ENCODE measurements at regions not wholly inside any gene's neighbourhood (a gene's known extent, or its start where the extent isn't known, plus 50 kb on each side); places are given as distances from the start of the nearest gene placed in this dataset.
"Not testable (repeated sequence)": the region's sequence is repeated elsewhere in the genome, so short reads cannot be mapped to it uniquely, and the experiment has no call there.

DNA sequence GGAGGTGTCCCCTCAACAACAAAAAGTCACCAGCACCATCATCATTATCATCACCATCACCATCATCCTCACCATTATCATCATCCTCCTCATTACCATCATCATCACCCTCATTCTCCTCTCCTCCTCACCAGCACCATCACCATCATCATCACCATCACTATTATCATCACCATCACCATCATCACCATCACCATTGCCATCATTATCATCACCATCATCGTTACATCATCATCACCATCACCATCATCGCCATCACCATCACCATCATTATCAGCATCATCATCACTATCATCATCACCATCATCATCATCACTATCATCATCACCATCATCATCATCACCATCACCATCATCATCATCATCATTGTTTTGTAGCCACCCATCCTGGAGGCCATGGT is 212.6 kb downstream of the MN1 start:
- DNase-seq (ENCODE audit: extremely low read depth, low read depth, low spot score): no peak

DNA sequence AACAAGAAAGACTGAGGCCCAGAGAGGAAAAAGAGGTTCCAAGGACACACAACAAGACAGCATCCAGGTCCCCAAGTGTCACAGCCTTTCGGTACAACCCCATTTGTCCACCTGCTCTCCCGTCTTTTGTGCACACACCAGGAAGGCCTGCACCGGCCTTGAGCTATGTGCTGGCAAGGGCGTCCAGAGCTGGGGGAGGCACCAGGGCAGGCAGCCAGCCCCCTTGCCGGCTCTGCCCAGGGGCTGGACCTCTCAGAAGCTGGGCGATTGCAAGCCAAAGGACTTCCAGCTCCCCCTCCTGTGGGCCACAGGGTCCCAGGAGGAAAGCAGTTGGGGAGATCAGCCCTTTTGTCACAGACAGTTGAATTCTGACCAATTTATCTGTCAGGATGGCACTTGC is 210.5 kb downstream of the MN1 start:
- no peak for DNase-seq (ENCODE audit: extremely low read depth, low read depth, low spot score)

DNA sequence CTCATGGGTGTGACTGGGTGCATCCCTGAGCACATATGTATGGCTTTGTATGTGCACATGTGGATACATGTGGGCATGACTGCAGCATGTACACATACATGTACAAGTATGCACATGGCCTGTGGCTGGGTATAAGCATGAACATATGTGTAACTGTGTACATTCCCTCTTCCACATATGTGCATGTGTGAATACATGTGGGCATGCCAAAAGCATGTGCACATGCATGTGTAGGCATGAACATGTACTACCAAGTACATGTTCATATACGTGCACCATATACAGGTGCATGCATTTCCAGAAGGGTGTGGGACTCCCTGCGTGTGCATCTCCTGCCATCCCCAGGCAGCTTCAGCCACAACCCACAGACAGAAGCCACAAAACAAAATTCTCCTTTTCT is 208.2 kb downstream of the MN1 start:
- no peak for DNase-seq (ENCODE audit: extremely low read depth, low read depth, low spot score)

DNA sequence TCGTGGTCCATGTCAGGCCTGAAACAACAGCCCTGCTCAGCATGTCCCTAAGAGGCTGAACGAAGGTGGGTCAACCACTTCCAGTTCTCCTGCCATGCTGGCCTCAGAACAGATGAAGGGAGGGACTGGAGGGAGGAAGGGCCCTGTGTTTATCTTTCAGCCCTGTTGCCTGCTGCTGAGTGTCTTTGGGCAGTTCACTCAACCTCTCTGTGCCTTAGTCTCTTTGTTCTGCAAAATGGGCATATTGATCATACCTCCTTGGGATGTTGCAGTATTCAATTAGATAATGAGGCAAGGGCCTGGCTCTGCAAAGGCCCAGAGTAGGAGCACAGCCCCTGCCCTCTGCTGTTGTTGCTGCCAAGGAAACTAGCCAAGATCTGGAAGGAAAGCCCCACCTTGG is 207.5 kb downstream of the MN1 start:
- no peak for DNase-seq (ENCODE audit: extremely low read depth, low read depth, low spot score)

DNA sequence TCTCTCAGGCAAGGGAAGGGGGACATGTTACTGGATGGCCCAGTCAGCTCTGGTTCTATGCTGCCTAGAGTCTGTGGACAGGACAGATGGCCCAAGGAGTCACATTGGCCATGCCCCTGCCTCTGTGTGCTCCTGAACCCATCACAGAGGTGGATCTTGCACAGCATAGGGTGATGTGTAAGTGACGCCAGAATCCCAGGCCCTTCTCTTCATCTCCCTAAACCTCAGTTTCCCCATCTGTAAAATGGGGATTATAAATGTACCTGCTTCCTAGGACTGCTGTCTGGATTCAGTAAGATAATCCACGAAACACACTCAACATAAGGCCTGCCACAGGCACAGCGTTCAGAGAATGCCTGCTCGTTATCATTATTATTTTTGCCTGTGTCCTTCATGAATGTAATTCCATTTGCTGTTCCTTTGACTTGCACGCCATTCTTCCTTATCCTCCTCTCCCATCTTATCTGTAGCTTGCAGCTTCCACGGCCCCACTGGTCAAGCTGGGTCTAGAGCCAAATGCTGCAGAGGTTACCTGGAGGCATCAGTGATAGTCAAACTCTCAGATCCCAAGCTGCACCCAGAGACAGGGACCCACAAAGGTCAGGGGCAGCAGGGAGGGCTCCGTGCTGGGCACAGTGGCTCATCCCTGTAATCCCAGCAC is 207.0 kb downstream of the MN1 start:
- no peak for DNase-seq (ENCODE audit: extremely low read depth, low read depth, low spot score)

DNA sequence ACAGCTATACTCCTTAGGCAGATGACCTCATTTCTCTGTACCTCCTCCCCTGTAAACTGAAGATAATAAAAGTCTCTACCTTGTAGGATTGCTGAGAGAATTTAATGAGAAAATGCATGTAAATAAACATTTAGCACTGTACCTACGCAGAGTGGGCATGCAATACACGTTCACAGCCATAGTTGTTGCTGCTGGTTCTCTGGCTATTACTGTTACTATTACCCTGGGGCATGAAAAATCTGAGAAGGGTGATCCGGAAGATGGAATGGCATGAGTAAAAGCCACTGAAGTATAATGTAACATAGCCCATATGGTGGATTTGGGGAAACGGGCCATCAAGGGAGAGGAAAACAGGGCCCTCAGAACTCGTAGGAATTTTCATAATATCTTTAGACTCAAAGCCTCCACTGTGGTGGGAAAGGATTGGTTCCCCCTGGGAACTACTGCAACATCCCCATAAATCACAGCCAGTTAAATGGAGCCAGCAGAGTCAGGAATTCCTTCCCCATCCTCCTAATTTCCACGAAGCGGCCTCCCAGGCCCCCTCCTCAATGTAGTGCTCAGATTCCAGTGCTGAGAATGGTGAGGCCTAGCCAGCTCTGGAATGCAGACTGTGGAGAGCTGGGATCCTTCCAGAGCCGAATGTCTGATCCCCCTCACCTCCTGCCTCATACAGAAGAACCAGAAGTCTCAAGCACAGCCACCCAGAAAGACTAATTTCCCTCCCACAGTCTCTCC is 205.3 kb downstream of the MN1 start:
- no peak for DNase-seq (ENCODE audit: extremely low read depth, low read depth, low spot score)

DNA sequence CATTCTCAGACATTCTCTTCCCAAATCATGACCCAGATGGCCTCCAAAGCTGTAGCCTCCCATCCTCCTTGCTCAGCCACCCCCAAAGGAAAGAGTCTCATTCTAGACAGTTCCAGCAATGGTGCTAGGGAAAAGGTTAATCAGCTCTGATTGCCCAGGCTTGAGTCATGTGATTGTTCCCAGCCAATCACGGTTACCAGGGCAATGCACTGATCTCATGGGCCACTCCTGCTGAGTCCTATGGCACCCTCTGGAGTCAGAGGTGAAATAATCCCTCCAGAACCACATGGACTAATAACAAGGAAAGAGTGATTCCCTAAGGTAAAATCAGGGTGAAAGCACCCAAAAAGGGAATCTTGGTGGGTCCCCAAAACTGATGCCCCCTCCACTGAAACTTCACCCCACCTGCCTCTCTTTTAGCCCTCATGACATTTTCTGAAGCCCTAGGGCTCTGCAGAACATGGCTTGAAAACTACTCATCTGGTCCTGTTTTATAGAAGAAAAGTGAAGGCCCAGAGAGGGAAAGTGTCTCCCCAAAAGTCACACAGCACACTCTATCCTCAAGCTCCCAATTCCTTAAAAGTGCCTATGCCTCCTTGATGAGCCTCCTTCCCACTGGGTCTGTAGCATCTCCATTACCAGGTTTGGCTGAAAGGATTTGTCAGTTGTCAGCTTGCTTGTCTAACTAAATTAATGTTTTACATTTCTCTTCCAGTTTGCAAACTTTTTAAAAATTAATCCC is 203.7 kb downstream of the MN1 start:
- DNase-seq (ENCODE audit: extremely low read depth, low read depth, low spot score): no peak

DNA sequence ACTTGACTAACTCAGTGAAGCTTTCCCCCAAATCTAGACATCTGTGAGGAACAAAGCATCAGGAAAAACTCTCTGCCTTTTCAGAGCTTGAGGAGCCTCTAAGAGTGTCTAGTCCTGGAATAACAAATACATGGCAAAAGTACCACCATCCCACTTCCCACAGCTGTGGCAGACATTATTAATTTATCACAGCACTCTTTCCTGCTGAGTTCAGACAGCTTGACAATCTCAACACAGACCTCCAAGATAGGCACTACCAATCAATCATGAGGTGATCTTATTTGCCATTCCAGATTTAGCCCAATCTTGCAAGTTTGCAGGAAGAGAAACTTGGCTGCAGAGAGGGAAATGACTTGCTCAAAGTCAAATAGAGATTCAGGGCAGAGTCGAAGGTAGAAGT is 202.8 kb downstream of the MN1 start:
- no peak for DNase-seq (ENCODE audit: extremely low read depth, low read depth, low spot score)

DNA sequence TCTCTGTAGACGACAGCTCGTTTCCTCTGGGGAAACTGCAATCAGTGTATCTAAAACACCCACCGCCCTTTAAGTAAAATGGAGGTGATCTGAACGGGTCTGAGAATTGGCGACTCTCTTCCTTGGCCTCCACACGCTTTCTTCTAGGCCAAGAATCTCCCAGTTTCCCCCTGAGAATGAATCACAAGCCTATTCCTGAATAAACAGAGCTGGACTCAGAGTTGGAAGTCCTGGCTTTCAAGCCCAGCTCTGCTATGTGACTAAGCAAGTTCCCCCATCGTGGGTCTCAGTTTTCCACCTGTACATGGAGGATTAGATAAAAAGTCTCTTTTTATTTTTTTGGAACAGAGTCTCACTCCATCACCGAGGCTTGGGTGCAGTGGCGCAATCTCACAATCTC is 200.4 kb downstream of the MN1 start:
- DNase-seq (ENCODE audit: extremely low read depth, low read depth, low spot score): no peak

DNA sequence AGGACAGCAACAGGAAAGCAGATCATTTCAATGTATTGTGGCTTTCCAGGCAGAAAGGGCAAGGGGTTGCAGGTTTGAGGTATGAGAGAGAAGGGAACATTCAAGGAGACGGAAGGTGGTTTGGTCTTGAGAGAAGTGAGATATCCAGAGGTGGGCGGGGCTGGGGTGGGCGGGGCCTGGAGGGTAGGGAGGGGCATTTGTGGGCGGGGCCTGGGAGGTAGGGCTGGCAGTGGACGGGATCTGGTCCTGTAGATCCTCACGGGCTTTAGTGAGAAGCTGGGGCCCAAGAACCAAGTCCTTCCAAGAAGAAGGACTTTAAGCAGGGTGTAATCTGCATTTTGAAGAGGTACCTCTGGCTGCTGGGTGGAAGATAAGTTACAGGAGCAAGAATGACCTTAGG is 199.2 kb downstream of the MN1 start:
- no peak for DNase-seq (ENCODE audit: extremely low read depth, low read depth, low spot score)

DNA sequence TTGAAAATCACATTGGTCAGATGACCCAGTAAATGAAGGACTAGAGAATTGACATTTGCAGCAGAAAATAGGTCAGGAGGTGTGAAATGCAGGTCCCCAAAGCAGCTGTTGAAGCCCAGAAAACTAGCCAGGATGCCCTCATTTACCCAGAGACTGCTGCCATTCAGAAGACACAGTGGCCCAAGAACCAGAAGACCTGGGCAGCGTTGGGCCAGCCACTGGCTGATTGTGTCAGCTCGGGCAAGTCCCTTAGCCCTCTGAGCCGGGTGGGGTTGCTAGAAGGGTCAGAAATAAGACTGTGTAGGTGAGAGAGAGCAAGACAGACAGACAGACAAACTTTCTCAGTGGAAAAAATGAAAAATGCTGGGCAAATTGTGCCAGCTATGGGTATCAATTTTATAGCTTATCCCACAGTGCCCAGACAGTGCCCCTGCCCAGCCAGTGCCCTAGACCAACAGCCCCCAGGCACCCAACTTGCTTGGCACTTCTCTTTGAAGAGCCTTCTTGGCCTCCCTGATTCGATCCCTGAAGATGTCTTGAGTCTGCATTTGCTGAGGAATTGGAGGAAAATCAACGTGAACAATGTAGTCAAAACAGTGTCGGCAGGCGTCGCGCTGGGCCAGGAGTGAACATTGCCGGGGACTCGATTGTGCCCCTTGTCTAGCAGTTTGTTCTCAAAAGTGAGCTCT is 198.3 kb downstream of the MN1 start:
- no peak for DNase-seq (ENCODE audit: extremely low read depth, low read depth, low spot score)

DNA sequence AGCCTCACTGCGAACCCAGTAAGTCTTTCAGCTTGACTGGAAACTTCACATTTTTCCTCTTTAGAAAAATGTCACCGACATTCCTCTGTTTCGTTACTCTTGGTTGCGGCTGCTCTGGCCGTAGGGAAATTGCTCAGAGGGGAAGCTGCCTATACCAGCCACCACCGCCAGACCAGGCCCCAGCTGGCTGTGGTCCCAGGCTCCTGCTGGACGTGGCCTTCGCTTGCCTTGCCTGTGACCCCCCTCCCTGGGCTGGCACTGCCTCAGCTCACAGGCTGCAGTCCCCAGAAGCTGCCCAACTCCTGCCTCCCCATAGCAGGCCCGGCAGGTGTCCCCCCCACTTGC is 197.8 kb downstream of the MN1 start:
- no peak for DNase-seq (ENCODE audit: extremely low read depth, low read depth, low spot score)

DNA sequence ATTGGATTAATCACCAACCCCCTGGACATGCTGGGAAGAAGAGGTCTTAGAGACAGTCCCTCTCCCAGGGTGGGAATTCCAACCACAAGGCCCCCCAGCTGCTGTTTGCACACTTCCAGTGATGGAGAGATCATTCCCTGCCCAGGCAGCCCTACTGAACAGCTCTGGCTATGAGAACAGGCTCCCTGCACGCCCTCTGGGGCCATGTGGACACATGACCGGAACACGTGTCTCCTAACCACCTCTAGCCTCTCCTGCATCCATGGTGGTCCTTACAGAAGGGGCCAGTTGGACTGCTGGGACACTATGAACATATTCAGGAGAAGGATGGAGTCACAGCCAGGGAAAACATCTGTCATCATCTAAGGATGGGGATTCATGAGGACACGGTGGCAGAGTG is 196.2 kb downstream of the MN1 start:
- no peak for DNase-seq (ENCODE audit: extremely low read depth, low read depth, low spot score)

DNA sequence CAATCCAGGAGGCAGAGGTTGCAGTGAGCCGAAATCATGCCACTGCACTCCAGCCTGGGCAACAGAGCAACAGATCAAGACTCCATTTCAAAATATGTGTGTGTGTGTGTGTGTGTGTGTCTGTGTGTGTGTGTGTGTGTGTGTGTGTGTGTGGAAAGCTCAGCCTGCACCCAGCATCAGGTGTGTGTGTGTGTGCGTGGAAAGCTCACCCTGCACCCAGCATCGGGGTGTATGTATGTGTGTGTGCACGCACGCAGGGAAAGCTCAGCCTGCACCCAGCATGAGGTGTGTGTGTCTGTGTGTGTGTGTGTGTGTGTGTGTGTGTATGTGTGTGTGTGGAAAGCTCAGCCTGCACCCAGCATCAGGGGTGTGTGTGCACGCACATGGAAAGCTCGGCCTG is 193.8 kb downstream of the MN1 start:
- DNase-seq (ENCODE audit: extremely low read depth, low read depth, low spot score): not testable (repeated sequence)

DNA sequence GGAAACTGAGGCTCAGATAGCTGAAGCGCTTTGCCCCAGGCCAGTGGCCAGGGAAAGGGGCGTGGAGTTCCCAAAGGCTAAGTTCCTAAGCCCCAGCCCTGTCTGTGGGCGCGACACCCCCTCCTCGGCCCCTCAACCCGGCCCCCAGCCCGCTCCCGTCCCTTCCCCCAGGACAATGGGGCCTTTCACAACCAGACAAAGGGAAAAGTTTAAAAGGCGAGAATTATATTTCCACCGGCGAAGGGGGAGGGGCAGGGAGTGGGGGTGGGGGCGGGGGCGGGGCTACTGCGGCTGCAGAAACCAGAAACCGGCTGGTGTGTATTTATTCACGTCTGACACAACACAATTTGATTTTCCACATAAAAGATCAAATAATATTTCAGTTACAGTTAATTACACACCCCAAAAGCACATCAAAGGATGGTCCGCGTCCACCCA is 192.1 kb downstream of the MN1 start:
- no peak for DNase-seq (ENCODE audit: extremely low read depth, low read depth, low spot score)

DNA sequence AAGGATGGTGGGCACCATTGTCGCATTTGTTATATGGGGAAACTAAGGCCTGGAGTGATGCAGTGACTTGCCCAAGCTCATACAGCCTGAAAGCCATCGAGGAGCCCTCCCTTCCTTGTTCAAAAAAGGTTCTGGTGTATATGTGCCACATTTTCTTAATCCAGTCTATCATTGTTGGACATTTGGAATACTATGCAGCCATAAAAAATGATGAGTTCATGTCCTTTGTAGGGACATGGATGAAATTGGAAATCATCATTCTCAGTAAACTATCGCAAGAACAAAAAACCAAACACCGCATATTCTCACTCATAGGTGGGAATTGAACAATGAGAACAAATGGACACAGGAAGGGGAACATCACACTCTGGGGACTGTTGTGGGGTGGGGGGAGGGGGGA is 191.4 kb downstream of the MN1 start:
- DNase-seq (ENCODE audit: extremely low read depth, low read depth, low spot score): not testable (repeated sequence)

DNA sequence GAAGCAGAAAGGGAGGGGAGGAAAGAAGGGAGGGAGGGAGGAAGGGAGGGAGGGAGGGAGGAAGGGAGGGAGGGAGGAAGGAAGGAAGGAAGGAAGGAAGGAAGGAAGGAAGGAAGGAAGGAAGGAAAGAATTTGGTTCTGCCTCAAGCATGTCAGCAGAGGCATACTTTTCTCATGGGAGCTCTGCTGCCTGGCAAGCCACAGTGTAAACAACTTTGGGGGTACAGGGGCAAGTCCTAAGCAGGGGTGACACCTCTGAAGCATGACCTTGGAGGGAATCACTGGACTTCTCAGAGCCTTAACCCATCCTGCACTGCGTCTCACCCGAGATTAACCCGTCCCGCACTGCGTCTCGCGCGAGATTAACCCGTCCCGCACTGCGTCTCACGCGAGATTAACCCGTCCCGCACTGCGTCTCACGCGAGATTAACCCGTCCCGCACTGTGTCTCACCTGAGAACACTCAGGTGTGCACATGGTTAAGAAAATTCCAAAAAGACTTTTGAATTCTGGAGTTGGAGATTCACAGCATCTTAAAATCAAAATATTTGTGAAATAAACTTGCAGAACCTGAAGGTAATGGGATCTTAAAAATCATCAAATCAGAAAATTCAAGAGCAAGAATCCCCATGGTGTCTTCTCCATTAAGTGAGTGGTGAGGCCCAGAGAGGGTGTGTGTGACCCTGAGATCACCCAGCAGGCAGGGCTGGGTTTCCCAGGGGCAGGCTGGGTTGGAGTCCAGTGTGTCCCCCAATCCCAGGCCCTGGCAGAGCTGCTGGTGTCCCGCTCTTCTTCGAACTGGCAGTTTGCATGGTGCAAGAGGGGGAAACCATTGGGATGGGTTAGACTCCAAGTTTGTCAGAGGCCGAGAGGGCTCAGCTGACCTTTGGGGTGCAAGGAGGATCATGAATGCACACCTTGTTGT is 190.4 kb downstream of the MN1 start:
- no peak for DNase-seq (ENCODE audit: extremely low read depth, low read depth, low spot score)

DNA sequence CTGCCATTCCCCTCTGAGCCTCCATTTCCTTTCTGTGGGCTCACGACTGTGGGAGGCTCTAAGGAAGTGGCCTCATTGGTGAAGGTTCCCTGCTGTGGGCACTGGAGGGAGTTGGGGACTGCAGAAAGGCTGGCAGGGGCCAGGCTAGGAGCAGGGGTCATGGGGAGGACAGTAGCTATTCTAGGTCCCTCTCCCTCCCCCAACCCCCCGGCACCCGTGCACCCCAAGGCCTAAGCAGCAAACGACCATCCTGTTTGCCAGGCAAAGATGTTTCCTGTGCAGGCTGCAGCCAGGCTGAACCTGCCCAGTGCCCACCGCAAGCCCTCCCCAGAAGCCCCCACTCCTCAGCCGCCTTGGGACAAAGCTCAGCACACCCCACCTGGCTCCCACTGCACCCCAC is 189.4 kb downstream of the MN1 start:
- no peak for DNase-seq (ENCODE audit: extremely low read depth, low read depth, low spot score)

DNA sequence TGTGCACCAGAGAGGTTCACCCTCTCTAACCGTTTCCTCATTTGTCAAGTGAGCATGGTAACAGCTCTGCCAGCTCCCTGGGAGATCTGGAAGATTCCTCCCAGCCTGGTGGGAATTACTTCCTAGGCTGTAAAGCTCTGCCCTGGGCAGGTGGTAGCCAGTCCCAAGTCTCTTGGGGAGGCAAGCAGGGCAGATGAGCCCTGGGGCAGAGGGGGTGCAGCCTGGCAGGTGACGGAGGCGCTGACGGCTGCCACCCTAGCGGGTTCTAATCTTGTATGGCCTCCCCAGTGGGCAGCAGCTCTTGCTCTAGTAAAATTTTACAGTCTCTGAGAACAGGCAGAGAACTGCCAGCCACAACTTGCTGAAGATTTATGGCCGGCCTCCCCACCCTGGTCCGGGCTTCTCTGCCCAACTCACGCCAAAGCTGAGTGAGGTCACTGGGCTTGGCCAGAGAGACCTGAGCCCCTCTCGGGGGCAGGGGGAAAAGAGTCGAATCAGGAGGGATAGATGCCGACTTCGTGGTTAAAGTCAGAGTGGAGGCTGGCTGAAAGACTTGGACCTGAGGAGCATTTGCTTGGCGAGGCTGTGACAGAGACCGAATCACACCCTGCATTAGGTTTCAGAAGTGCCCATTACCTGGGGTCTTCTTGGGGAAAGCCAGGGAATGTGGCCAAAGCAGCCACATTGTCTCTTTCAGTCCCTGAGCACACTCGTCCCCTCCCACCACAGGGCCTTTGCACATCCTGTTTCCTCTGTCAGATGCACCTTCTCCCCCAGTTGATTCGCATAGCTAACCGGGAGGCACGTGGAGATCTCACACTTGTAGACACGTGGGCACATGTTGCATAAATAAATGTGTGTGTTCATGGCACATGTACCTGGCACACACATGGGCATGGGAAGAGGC is 188.2 kb downstream of the MN1 start:
- no peak for DNase-seq (ENCODE audit: extremely low read depth, low read depth, low spot score)

Measured in glomerular endothelial cell (primary cell).